ENCODE measurements at regions not wholly inside any gene's neighbourhood (a gene's known extent, or its start where the extent isn't known, plus 50 kb on each side); places are given as distances from the start of the nearest gene placed in this dataset.

- no peak for TF ChIP-seq CTCF (IDR thresholded peaks at IDR 0.05; ENCODE audit: low read length, missing control alignments)
- no peak overlapping the region for H3K4me3 ChIP-seq (replicated peaks; ENCODE audit: low read depth, low read length)
- DNase-seq (ENCODE audit: low read depth): no peak
These were observed 571.5 kb upstream of the FBXO33 start for GRCh38 chr14:40003773-40004172.

- no peak for TF ChIP-seq CTCF (IDR thresholded peaks at IDR 0.05; ENCODE audit: low read length, missing control alignments)
- no peak overlapping the region for H3K4me3 ChIP-seq (replicated peaks; ENCODE audit: low read depth, low read length)
- DNase-seq (ENCODE audit: low read depth): no peak
These were observed 566.6 kb upstream of the FBXO33 start for GRCh38 chr14:39998854-39999253.

- TF ChIP-seq CTCF (IDR thresholded peaks at IDR 0.05; ENCODE audit: low read length, missing control alignments): no peak
- no peak for DNase-seq (ENCODE audit: low read depth)
- no peak overlapping the region for H3K4me3 ChIP-seq (replicated peaks; ENCODE audit: low read depth, low read length)
These were observed 565.9 kb upstream of the FBXO33 start for GRCh38 chr14:39998114-39998513.

- TF ChIP-seq CTCF (IDR thresholded peaks at IDR 0.05; ENCODE audit: low read length, missing control alignments): no peak
- H3K4me3 ChIP-seq (replicated peaks; ENCODE audit: low read depth, low read length): no peak overlapping the region
- no peak for DNase-seq (ENCODE audit: low read depth)
These were observed 558.8 kb upstream of the FBXO33 start for GRCh38 chr14:39991041-39991440.

GRCh38 chr14:39988939-39989338, 556.7 kb upstream of the FBXO33 start:
- peak; percentile 57 for DNase-seq (ENCODE audit: low read depth)
- no peak overlapping the region for H3K4me3 ChIP-seq (replicated peaks; ENCODE audit: low read depth, low read length)
- peak; percentile 31 for TF ChIP-seq CTCF (IDR thresholded peaks at IDR 0.05; ENCODE audit: low read length, missing control alignments)

- H3K4me3 ChIP-seq (replicated peaks; ENCODE audit: low read depth, low read length): no peak overlapping the region
- TF ChIP-seq CTCF (IDR thresholded peaks at IDR 0.05; ENCODE audit: low read length, missing control alignments): no peak
- no peak for DNase-seq (ENCODE audit: low read depth)
These were observed 552.1 kb upstream of the FBXO33 start for GRCh38 chr14:39984323-39984722.

GRCh38 chr14:39977198-39977597, 545.0 kb upstream of the FBXO33 start:
- no peak for TF ChIP-seq CTCF (IDR thresholded peaks at IDR 0.05; ENCODE audit: low read length, missing control alignments)
- no peak for DNase-seq (ENCODE audit: low read depth)

More at GRCh38 chr14:39977198-39977597, 545.0 kb upstream of the FBXO33 start:
- no peak overlapping the region for H3K4me3 ChIP-seq (replicated peaks; ENCODE audit: low read depth, low read length)
